Tibial artery (tissue), 4 donors: ENCODE measurements at regions not wholly inside any gene's neighbourhood (a gene's known extent, or its start where the extent isn't known, plus 50 kb on each side); places are given as distances from the start of the nearest gene placed in this dataset.
A peak's percentile ranks its signal among the peaks of the same experiment; 100 is the strongest.

Experiments
- DNase-seq, 2 donors: peaks; one replicate each; pipeline ENCODE4 v3.0.0-alpha.2; 2019
- H3K27ac ChIP-seq, 2 donors: fragments of 200-600 bp; sonication (generic) in 1 of 2; 1 replicate in 1 of 2; 2 replicates in 1 of 2; pipeline ENCODE4 v1.5.1; 2018 to 2019; ENCODE audit warnings: mild to moderate bottlenecking in 1 of 2
- H3K27me3 ChIP-seq, 2 donors: fragments of 200-600 bp; sonication (generic) in 1 of 2; one replicate each; pipeline versions ENCODE4 v1.5.1 to v1.6.0; 2016 to 2019
- H3K36me3 ChIP-seq, 3 donors: fragments of 200-600 bp; sonication (generic) in 2 of 3; one replicate each; pipeline ENCODE4 v1.5.1; 2016 to 2019; ENCODE audit warnings: mild to moderate bottlenecking in 2 of 3
- H3K4me1 ChIP-seq, 4 donors: fragments of 200-600 bp; sonication (generic) in 2 of 4; 1 replicate in 3 of 4; 2 replicates in 1 of 4; pipeline ENCODE4 v1.5.1; 2016 to 2019
- H3K4me3 ChIP-seq, 2 donors: fragments of 200-600 bp; sonication (generic) in 1 of 2; 1 replicate in 1 of 2; 2 replicates in 1 of 2; pipeline ENCODE4 v1.5.1; 2018 to 2019; ENCODE audit warnings: mild to moderate bottlenecking in 2 of 2
- H3K9me3 ChIP-seq, 3 donors: fragments of 200-600 bp; sonication (generic) in 1 of 3; one replicate each; pipeline ENCODE4 v1.5.1; 2016 to 2019
- intact Hi-C: fragments of 100-400 bp; cut with DNase I; formaldehyde crosslinking; loops from one replicate; pipeline ENCODE4 v1.15.0; 2023; ENCODE audit warnings: low total_unique reads
- TF ChIP-seq, protein P1 (sequence below), 2 experiments: fragments of 200-600 bp in 1 of 2; fragments of 450-650 bp in 1 of 2; IDR thresholded peaks; one replicate each; pipeline ENCODE4 v1.5.1; 2017 to 2019; ENCODE audit warnings: antibody characterized with exemption in 2 of 2, mild to moderate bottlenecking in 1 of 2, moderate library complexity in 1 of 2

DNA sequence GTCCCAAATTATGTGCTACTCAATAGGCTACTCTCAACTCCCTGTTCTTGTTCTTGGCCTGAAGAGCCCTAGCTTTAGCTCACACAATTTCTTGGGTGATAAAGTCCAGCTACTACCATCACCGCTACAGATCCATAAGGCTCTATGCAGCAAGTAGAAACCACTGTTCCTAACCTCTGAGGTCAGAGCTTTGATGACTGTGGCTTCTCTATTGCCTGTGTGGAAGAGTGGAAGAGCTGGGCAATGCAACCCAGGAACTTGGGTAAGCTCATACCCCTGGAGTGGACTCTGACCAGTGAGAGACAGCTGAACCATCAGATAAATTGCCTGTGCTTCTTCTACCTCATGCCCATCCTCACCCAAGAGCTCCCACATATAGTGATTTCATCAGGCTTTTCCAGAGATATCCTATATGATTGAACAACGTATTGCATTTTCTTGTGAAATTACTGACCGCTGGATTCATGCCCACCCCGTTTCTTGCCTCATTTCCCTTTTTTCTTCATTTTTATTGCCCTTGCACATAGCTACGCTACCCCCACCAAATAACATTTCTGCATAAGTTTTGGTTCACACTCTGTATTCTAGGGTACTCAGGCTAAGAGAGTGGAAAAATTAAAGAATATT, 172.3 kb upstream of the MBNL1 start:
- DNase-seq = no peak
- intact Hi-C loops = no loop called here
- Histone ChIP-seq H3K36me3 (no peaks in the 10 kb centered on the region), H3K4me1 (peaks cover 0 to 23% (median 1%) of the 10 kb centered on the region in 4 donors), H3K4me3 (no peak overlapping the region), H3K9me3 (no peaks in the 10 kb centered on the region), H3K27me3 (no peaks in the 10 kb centered on the region), H3K27ac (peak overlapping the region; percentile 45 to 56)
- TF ChIP-seq, protein P1, sequence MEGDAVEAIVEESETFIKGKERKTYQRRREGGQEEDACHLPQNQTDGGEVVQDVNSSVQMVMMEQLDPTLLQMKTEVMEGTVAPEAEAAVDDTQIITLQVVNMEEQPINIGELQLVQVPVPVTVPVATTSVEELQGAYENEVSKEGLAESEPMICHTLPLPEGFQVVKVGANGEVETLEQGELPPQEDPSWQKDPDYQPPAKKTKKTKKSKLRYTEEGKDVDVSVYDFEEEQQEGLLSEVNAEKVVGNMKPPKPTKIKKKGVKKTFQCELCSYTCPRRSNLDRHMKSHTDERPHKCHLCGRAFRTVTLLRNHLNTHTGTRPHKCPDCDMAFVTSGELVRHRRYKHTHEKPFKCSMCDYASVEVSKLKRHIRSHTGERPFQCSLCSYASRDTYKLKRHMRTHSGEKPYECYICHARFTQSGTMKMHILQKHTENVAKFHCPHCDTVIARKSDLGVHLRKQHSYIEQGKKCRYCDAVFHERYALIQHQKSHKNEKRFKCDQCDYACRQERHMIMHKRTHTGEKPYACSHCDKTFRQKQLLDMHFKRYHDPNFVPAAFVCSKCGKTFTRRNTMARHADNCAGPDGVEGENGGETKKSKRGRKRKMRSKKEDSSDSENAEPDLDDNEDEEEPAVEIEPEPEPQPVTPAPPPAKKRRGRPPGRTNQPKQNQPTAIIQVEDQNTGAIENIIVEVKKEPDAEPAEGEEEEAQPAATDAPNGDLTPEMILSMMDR (IDR thresholded peaks at IDR 0.05) = no peak

DNA sequence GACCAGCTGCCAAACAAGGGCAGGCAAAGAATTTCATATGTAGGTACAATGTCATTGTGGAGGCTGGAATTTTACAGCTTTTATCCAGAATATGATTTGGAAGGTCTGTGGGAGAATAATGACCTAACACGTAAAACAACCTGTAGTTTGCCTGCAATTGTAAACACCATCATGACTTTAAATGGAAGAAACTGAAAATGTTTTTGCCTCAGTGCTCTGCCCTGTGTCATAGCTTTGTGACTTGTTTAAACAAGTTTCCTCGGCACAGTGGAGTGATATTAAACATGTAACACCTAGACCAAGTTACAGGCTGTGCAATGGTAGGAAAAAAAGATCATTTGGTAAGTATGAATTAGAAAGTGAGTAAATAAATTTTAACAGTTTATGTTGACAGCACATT, 171.6 kb upstream of the MBNL1 start:
- H3K27ac ChIP-seq = peak overlapping the region; percentile 4 to 21
- DNase-seq = no peak
- TF ChIP-seq, protein P1 (IDR thresholded peaks at IDR 0.05) = no peak

DNA sequence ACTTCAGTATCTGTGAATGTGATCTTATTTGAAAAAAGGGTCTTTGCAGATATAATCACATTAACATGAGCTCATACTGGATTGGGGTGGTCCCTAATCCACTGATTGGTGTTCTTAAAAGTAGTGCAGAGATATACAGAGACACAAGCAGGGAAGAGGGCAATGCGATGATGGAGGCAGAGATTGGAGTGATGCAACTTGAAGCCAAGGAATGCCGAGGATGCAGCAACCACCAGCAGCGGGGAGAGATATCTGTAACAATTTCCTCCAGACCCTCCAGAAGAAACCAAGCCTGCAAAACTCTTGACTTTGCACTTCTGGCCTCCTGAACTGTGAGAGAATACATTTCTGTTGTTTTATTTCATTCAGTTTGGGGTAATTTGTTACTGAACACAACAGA, 171.0 kb upstream of the MBNL1 start:
- TF ChIP-seq, protein P1 (IDR thresholded peaks at IDR 0.05) = no peak
- no peaks in the 10 kb centered on the region for H3K27me3 ChIP-seq

More for the DNA sequence above, 171.6 kb upstream of the MBNL1 start:
- no peaks in the 10 kb centered on the region for H3K9me3 ChIP-seq
- no peaks in the 10 kb centered on the region for H3K27me3 ChIP-seq
- H3K36me3 ChIP-seq = no peaks in the 10 kb centered on the region
- no peak overlapping the region for H3K4me3 ChIP-seq
- H3K4me1 ChIP-seq = peaks cover 0 to 23% (median 1%) of the 10 kb centered on the region in 4 donors
- intact Hi-C loops = no loop called here

DNA sequence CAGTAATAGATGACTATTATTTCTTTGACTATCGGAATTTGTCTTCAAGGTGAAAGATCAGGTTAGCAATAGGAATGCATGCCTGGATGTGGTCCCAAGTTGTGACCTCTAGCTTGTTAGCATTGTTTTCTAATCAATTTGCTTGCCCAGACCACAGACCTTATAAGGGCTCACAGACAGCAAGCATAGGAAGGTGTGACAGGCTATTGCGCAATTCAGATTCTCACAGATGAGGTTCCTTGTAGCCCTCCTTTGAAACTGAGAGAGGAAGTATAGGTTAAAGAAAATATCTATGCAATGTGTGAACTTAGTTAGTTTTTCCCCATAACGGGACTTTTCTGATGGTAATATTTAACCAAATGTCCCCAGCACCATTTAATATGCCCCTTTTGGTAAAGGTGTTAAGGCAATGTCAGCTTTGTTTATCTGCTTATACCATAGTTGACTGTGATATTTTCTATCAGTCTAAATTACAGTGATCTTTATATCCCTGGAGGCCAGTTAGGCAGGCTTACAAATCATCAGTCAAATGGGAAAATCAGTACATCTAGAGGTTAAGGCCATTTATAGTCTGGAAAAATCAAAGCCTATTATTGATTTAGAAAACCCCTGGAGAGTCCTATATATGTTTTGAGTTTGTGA, 168.1 kb upstream of the MBNL1 start:
- no peak overlapping the region for H3K27ac ChIP-seq
- intact Hi-C loops = no loop called here
- H3K9me3 ChIP-seq = no peaks in the 10 kb centered on the region
- TF ChIP-seq, protein P1 (IDR thresholded peaks at IDR 0.05) = no peak
- no peaks in the 10 kb centered on the region for H3K27me3 ChIP-seq
- no peak overlapping the region for H3K4me3 ChIP-seq
- DNase-seq = no peak
- H3K4me1 ChIP-seq = peaks cover 0 to 17% (median 1%) of the 10 kb centered on the region in 4 donors
- no peaks in the 10 kb centered on the region for H3K36me3 ChIP-seq

More for the DNA sequence above, 171.0 kb upstream of the MBNL1 start:
- no peaks in the 10 kb centered on the region for H3K36me3 ChIP-seq
- H3K27ac ChIP-seq = no peak overlapping the region
- no peak for DNase-seq
- H3K4me1 ChIP-seq = peaks cover 0 to 23% (median 1%) of the 10 kb centered on the region in 4 donors
- H3K4me3 ChIP-seq = no peak overlapping the region
- H3K9me3 ChIP-seq = no peaks in the 10 kb centered on the region
- intact Hi-C loops = no loop called here

DNA sequence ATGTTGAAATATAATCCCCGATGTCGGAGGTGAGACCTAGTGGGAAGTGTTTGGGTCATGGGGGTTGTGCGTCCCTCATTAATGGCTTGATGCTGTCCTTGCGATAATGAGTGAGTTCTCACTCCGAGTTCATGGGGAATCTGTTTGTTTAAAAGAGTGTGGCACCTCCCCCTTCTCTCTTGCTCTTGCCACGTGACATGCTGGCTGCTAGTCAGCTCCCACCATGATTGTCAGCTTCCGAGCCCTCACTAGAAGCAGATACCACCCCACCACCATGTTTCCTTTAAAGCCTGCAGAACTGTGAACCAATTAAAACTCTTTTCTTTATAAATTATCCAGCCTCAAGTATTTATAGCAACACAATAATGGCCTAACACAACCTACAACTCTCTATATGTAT, 166.3 kb upstream of the MBNL1 start:
- Histone ChIP-seq H3K27me3 (no peaks in the 10 kb centered on the region), H3K4me3 (no peak overlapping the region), H3K36me3 (no peaks in the 10 kb centered on the region), H3K9me3 (no peaks in the 10 kb centered on the region), H3K4me1 (no peaks in the 10 kb centered on the region), H3K27ac (no peak overlapping the region)
- no peak for DNase-seq
- TF ChIP-seq, protein P1 (IDR thresholded peaks at IDR 0.05) = no peak
- intact Hi-C loops = no loop called here
